GM19372 (cell line): ENCODE measurements at regions not wholly inside any gene's neighbourhood (a gene's known extent, or its start where the extent isn't known, plus 50 kb on each side); places are given as distances from the start of the nearest gene placed in this dataset.

Experiments
- ATAC-seq: cut with Tn5 transposase; IDR thresholded peaks from one replicate; pipeline ENCODE4 v1.9.1; 2021; ENCODE audit warnings: mild to moderate bottlenecking, low read depth, moderate library complexity; ENCODE audit not compliant: unreplicated experiment

GRCh38 chr3:195003006-195003892 lies 267.7 kb downstream of the XXYLT1 start:
- no peak for ATAC-seq

- ATAC-seq: no peak
Measured at GRCh38 chr3:195003893-195004289, 267.1 kb downstream of the XXYLT1 start.

- no peak for ATAC-seq
Measured at GRCh38 chr3:195004512-195005250, 266.3 kb downstream of the XXYLT1 start.

GRCh38 chr3:195005251-195005620 lies 265.7 kb downstream of the XXYLT1 start:
- ATAC-seq: no peak

- ATAC-seq: no peak
Measured at GRCh38 chr3:195005759-195006510, 265.0 kb downstream of the XXYLT1 start.

GRCh38 chr3:195007151-195007550 lies 263.8 kb downstream of the XXYLT1 start:
- no peak for ATAC-seq

- ATAC-seq: no peak
Measured at GRCh38 chr3:195007766-195008165, 263.2 kb downstream of the XXYLT1 start.

GRCh38 chr3:195008816-195009215 lies 262.1 kb downstream of the XXYLT1 start:
- ATAC-seq: no peak

- no peak for ATAC-seq
Measured at GRCh38 chr3:195009616-195010015, 261.3 kb downstream of the XXYLT1 start.

GRCh38 chr3:195010551-195011100 lies 260.3 kb downstream of the XXYLT1 start:
- ATAC-seq: no peak

- no peak for ATAC-seq
Measured at GRCh38 chr3:195011231-195011834, 259.6 kb downstream of the XXYLT1 start.

- ATAC-seq: no peak
Measured at GRCh38 chr3:195012100-195012499, 258.9 kb downstream of the XXYLT1 start.

GRCh38 chr3:195012571-195012970 lies 258.4 kb downstream of the XXYLT1 start:
- ATAC-seq: no peak

GRCh38 chr3:195013411-195014361 lies 257.3 kb downstream of the XXYLT1 start:
- no peak for ATAC-seq

GRCh38 chr3:195015021-195015420 lies 255.9 kb downstream of the XXYLT1 start:
- ATAC-seq: no peak

- no peak for ATAC-seq
Measured at GRCh38 chr3:195017151-195017550, 253.8 kb downstream of the XXYLT1 start.
